HG02885 (cell line): ENCODE measurements at regions not wholly inside any gene's neighbourhood (a gene's known extent, or its start where the extent isn't known, plus 50 kb on each side); places are given as distances from the start of the nearest gene placed in this dataset.

Source experiments
- ATAC-seq: cut with Tn5 transposase; IDR thresholded peaks from one replicate; pipeline ENCODE4 v1.9.1; 2021; ENCODE audit warnings: mild to moderate bottlenecking; ENCODE audit not compliant: unreplicated experiment, poor library complexity

GRCh38 chr7:117971556-117972244, 98.5 kb upstream of the CTTNBP2 start:
- ATAC-seq = no peak

GRCh38 chr7:117972606-117973005, 99.4 kb upstream of the CTTNBP2 start:
- ATAC-seq = no peak

- ATAC-seq = no peak
Measured at GRCh38 chr7:117973975-117974374, 100.7 kb upstream of the CTTNBP2 start.

GRCh38 chr7:117974891-117975290, 101.7 kb upstream of the CTTNBP2 start:
- ATAC-seq = no peak

DNA sequence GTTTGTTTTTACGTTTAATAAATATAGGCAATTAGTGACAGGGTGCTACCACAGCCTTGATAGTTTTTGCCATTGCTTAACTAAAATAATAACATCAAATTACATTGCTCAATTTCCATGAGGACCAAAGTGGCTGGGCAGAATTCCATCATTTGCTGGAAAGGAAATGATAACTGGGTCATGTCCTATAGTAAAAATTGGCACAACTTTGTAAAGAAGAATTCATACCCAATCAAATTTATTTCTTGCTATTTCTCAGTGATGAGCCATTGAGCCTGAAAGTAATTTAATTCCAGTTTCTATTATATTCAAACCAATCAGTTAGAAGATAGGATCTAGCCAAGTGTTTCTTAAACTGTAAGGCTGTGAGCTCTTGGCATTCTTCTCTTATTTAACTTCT, 102.2 kb upstream of the CTTNBP2 start:
- no peak for ATAC-seq

GRCh38 chr7:117979954-117980497, 106.8 kb upstream of the CTTNBP2 start:
- ATAC-seq = no peak

DNA sequence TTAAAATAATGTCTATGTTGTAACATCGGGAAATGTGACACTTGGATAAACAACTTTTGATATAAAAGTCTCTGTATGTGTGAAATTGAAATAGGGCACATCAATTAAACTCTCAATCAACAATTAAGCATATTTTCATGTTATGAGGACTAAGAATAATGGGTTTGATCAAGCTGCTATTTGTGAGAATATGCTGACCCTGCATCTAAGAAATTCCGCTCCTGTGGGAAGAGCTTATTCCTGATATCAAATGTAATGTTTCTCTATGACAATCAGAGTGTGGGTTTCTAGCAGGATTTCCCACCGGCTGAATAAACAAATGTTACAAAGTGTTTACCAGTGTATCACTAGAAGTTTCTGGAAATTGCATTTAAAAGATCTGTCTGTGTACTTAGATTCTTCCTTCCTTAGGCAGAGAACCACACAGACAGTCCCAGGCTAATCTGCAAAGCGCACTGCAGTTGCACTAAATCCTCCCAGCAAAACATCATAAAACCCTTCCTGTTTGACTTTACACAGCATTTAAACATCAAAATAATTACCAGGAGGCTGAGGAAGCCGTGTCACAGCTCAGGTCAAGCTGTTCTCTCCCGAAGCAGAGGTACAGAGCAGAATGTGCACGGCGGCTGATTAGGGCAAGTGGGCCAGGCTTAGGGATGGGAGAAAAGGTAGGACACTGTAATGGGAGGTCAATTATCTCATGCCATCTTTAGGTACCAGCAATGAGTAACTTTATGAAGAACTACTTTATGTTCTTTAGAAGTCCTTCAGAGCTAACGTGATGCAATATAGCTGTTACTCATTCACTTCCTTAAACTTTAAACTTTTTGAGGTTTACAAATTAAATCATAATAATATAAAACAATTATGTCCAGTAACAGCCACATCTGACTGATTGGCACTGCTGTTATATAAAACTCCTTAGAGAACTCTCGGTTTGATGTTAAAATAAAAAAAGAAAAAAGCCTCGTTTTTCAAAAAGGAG, 109.1 kb upstream of the CTTNBP2 start:
- ATAC-seq = no peak

DNA sequence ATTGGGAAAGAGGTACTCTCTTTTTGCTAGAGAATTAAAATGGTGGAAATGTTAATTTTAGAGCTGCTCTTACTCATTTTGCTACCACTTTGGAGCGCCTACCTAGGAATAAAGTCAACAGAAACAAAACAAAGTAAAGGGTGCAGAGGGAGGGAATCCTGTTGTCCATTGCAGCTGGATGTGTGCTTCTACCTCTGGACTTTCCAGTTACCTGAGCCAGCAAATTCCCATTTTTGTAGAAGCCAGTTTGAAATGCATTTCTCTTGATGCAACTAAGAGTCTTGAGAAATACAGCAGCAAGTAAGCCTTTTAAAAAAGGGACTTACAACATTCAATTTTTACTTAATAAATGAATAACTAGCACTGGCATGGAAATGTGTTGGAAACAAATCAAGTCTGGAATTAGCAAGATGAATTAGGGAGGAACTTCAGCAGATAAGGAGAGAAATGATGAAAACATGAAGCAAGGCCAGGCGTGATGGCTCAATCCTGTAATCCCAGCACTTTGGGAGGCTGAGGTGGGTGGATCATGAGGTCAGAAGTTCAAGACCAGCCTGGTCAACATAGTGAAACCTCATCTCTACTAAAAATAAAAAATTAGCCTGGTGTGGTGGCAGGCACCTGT, 113.5 kb upstream of the CTTNBP2 start:
- ATAC-seq = no peak

GRCh38 chr7:117990834-117991233, 117.6 kb upstream of the CTTNBP2 start:
- ATAC-seq = no peak

- no peak for ATAC-seq
Measured at GRCh38 chr7:117992635-117993376, 119.6 kb upstream of the CTTNBP2 start.

DNA sequence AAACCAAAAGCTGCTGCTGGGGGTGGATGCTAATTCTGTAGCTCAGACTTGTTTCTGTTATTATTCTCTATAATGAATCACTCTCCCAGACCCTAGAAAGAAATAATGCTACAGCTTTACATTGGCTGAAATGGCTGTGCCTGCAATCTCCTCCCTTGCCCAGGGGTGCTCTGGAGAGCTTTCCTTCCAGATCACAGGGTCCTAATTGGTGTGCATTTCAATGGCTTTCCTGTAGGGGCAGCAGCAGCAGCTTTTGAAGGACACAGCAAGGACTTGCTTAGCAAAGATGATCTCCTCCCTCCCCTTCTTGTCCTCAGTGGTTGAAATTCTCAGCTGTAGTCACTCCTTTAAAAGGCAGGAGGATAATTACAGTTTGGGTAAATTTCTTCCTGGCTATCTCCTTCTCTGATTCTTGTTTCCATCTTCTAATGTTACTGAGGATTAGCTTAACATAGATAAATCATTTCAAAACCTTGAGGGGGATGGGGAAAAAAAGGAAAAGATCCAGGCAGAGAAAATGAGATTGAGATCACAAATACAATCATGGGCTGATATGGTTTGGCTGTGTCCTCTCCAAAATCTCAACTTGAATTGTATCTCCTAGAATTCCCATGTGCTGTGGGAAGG, 120.2 kb upstream of the CTTNBP2 start:
- ATAC-seq = peak; percentile 99

DNA sequence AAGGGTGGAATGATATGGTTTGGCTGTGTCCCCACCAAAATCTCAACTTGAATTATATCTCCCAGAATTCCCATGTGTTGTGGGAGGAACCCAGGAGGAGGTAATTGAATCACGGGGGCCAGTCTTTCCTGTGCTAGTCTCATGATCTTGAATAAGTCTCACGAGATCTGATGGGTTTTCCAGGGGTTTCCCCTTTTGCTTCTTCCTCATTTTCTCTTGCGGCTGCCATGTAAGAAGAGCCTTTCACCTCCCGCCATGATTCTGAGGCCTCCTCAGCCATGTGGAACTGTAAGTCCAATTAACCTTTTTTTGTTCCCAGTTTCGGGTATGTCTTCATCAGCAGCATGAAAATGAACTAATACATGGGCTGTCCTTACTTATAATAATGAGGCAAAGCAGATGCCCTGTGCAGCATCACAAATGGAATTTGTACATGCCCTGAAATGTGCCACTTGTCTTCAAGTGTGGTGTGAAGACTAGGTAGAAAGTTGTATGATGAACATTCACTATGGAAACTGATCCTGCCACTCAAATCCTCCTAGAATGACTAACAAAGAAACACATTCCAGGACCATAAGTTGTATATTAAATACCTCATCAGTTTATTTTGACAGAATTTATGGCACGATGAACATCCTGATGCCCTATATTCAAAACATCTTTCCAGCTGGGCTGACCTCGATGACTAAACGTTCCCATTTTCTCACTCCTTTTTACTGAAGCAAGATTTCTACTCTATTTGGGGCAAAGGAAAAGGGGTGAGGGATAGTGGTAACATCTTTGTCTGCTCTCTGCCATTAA, 122.8 kb upstream of the CTTNBP2 start:
- no peak for ATAC-seq

- no peak for ATAC-seq
Measured at GRCh38 chr7:117997862-117998825, 124.9 kb upstream of the CTTNBP2 start.

- ATAC-seq = no peak
Measured at GRCh38 chr7:118000480-118001202, 127.4 kb upstream of the CTTNBP2 start.

- ATAC-seq = no peak
Measured at GRCh38 chr7:118003476-118003875, 130.2 kb upstream of the CTTNBP2 start.

GRCh38 chr7:118005026-118005425, 131.8 kb upstream of the CTTNBP2 start:
- no peak for ATAC-seq

- no peak for ATAC-seq
Measured at GRCh38 chr7:118006979-118007378, 133.7 kb upstream of the CTTNBP2 start.
